MM.1S (cell line): ENCODE measurements at regions not wholly inside any gene's neighbourhood (a gene's known extent, or its start where the extent isn't known, plus 50 kb on each side); places are given as distances from the start of the nearest gene placed in this dataset.
A peak's percentile ranks its signal among the peaks of the same experiment; 100 is the strongest.

Source experiments
- DNase-seq: peaks from one replicate; pipeline ENCODE4 v3.0.0-alpha.2; 2015
- H2AFZ ChIP-seq: fragments of 300-600 bp; sonication (generic); 2 replicates; pipeline ENCODE4 v1.6.0; 2016; ENCODE audit warnings: antibody characterized with exemption, low read length
- H3F3A ChIP-seq: fragments of 300-600 bp; sonication (generic); 2 replicates; pipeline ENCODE4 v1.6.1; 2016; ENCODE audit warnings: mild to moderate bottlenecking, antibody characterized with exemption, low read length, moderate library complexity, mixed read lengths; ENCODE audit not compliant: insufficient read depth
- H3K27ac ChIP-seq: fragments of 300-600 bp; sonication (generic); 2 replicates; pipeline ENCODE4 v1.5.1; 2016; ENCODE audit warnings: mild to moderate bottlenecking, low read length
- H3K27me3 ChIP-seq: fragments of 300-600 bp; sonication (generic); replicated peaks from 2 replicates; pipeline ENCODE4 v1.6.0; 2016; ENCODE audit warnings: low read length; ENCODE audit not compliant: insufficient read depth
- H3K36me3 ChIP-seq: fragments of 300-600 bp; sonication (generic); replicated peaks from 2 replicates; pipeline ENCODE4 v1.6.1; 2016; ENCODE audit warnings: mild to moderate bottlenecking, low read length, mixed read lengths; ENCODE audit not compliant: insufficient read depth
- H3K4me1 ChIP-seq: fragments of 300-600 bp; sonication (generic); 2 replicates; pipeline ENCODE4 v1.6.1; 2016; ENCODE audit warnings: low read length, mixed read lengths
- H3K4me2 ChIP-seq: fragments of 300-600 bp; sonication (generic); 2 replicates; pipeline ENCODE4 v1.6.0; 2016; ENCODE audit warnings: low read depth, low read length
- H3K4me3 ChIP-seq: fragments of 300-600 bp; sonication (generic); 2 replicates; pipeline ENCODE4 v1.5.1; 2016; ENCODE audit warnings: low read length, mixed read lengths
- H3K79me2 ChIP-seq: fragments of 300-600 bp; sonication (generic); 2 replicates; pipeline ENCODE4 v1.6.1; 2016; ENCODE audit warnings: mixed run types, low read length, mixed read lengths
- H3K9ac ChIP-seq: fragments of 300-600 bp; sonication (generic); 2 replicates; pipeline ENCODE4 v1.6.1; 2016; ENCODE audit warnings: low read length, mixed read lengths
- H3K9me2 ChIP-seq: fragments of 300-600 bp; sonication (generic); replicated peaks from 2 replicates; pipeline ENCODE4 v1.6.1; 2016; ENCODE audit warnings: mild to moderate bottlenecking, low read length, mixed read lengths; ENCODE audit not compliant: insufficient read depth
- H3K9me3 ChIP-seq: fragments of 300-600 bp; sonication (generic); replicated peaks from 2 replicates; pipeline ENCODE4 v1.6.1; 2016; ENCODE audit warnings: mild to moderate bottlenecking, low read length, mixed read lengths; ENCODE audit not compliant: insufficient read depth
- H4K20me1 ChIP-seq: fragments of 300-600 bp; sonication (generic); 2 replicates; pipeline ENCODE4 v1.6.1; 2016; ENCODE audit warnings: mild to moderate bottlenecking, low read length, moderate library complexity, mixed read lengths; ENCODE audit not compliant: insufficient read depth
- CTCF ChIP-seq: fragments of 300-600 bp; sonication (generic); IDR thresholded peaks from 2 replicates; pipeline ENCODE4 v1.5.1; 2016; ENCODE audit warnings: antibody characterized with exemption, low read length, mixed read lengths
- EZH2 ChIP-seq: fragments of 300-600 bp; sonication (generic); optimal IDR thresholded peaks from 2 replicates; pipeline ENCODE3; 2017; ENCODE audit warnings: low read depth, mild to moderate bottlenecking, antibody characterized with exemption, low read length, mixed read lengths
- EZH2phosphoT487 ChIP-seq: fragments of 300-600 bp; sonication (generic); IDR thresholded peaks from 2 replicates; pipeline ENCODE4 v1.6.1; 2018; ENCODE audit warnings: antibody characterized with exemption, low read length

- Histone ChIP-seq H3K9me2 (no peaks in the 10 kb centered on the region), H3F3A (no peaks in the 10 kb centered on the region), H2AFZ (no peak overlapping the region), H3K4me3 (no peak overlapping the region), H3K4me1 (peaks cover 7% of the 10 kb centered on the region), H3K9me3 (no peaks in the 10 kb centered on the region), H3K27ac (no peak overlapping the region), H3K9ac (no peak overlapping the region), H3K79me2 (no peaks in the 10 kb centered on the region), H3K27me3 (peaks cover 93% of the 10 kb centered on the region), H4K20me1 (no peaks in the 10 kb centered on the region), H3K4me2 (peak overlapping the region; percentile 43), H3K36me3 (no peaks in the 10 kb centered on the region)
- TF ChIP-seq EZH2 (no peak), EZH2phosphoT487 (no peak), CTCF (no peak)
- no peak for DNase-seq
Measured at GRCh38 chr10:69744971-69745370, 56.7 kb upstream of the COL13A1 start.

GRCh38 chr10:69745698-69746097, 56.0 kb upstream of the COL13A1 start:
- DNase-seq: peak; percentile 32
- H2AFZ ChIP-seq: no peak overlapping the region
- H3K79me2 ChIP-seq: no peaks in the 10 kb centered on the region
- peak overlapping the region; percentile 43 for H3K4me2 ChIP-seq
- H3K36me3 ChIP-seq: no peaks in the 10 kb centered on the region
- no peaks in the 10 kb centered on the region for H3F3A ChIP-seq
- no peaks in the 10 kb centered on the region for H4K20me1 ChIP-seq
- H3K27me3 ChIP-seq: peaks cover 93% of the 10 kb centered on the region
- no peak overlapping the region for H3K9ac ChIP-seq
- no peaks in the 10 kb centered on the region for H3K9me2 ChIP-seq
- TF ChIP-seq EZH2phosphoT487 (no peak), EZH2 (no peak), CTCF (no peak)
- H3K9me3 ChIP-seq: no peaks in the 10 kb centered on the region
- no peak overlapping the region for H3K27ac ChIP-seq
- 0 out of 2 replicates have a peak overlapping the region, but pooled peaks have one; percentile 4 for H3K4me3 ChIP-seq
- H3K4me1 ChIP-seq: peaks cover 7% of the 10 kb centered on the region

GRCh38 chr10:69747179-69747578, 54.5 kb upstream of the COL13A1 start:
- no peak overlapping the region for H2AFZ ChIP-seq
- H3K79me2 ChIP-seq: no peaks in the 10 kb centered on the region
- TF ChIP-seq CTCF (no peak), EZH2phosphoT487 (no peak)
- peaks cover 7% of the 10 kb centered on the region for H3K4me1 ChIP-seq
- no peaks in the 10 kb centered on the region for H3F3A ChIP-seq
- H3K4me2 ChIP-seq: no peak overlapping the region
- no peaks in the 10 kb centered on the region for H3K9me3 ChIP-seq
- H3K36me3 ChIP-seq: no peaks in the 10 kb centered on the region
- peaks cover 93% of the 10 kb centered on the region for H3K27me3 ChIP-seq
- H3K4me3 ChIP-seq: no peak overlapping the region
- no peaks in the 10 kb centered on the region for H4K20me1 ChIP-seq
- no peak overlapping the region for H3K27ac ChIP-seq
- H3K9me2 ChIP-seq: no peaks in the 10 kb centered on the region
- H3K9ac ChIP-seq: no peak overlapping the region
- DNase-seq: no peak
